NCI-H2227 (cell line): ENCODE measurements at regions not wholly inside any gene's neighbourhood (a gene's known extent, or its start where the extent isn't known, plus 50 kb on each side); places are given as distances from the start of the nearest gene placed in this dataset.
A peak's percentile ranks its signal among the peaks of the same experiment; 100 is the strongest.

Experiments used
- DNase-seq: peaks from one replicate; lab custom pipeline; 2025; ENCODE audit not compliant: unreplicated experiment; lab: John Stamatoyannopoulos, UW

GRCh38 chr9:84125046-84125445 lies 144.4 kb downstream of the RMI1 start:
- no peak for DNase-seq

GRCh38 chr9:84129529-84129928 lies 148.9 kb downstream of the RMI1 start:
- DNase-seq = no peak

- DNase-seq = peak; percentile 33
Observed at GRCh38 chr9:84136119-84136868, 155.7 kb downstream of the RMI1 start.

GRCh38 chr9:84137968-84138367 lies 157.4 kb downstream of the RMI1 start:
- no peak for DNase-seq

- DNase-seq = no peak
Observed at GRCh38 chr9:84138541-84138940, 157.9 kb downstream of the RMI1 start.

GRCh38 chr9:84139296-84140070 lies 158.9 kb downstream of the RMI1 start:
- peak; percentile 48 for DNase-seq

GRCh38 chr9:84140535-84141101 lies 160.0 kb downstream of the RMI1 start:
- DNase-seq = peak; percentile 20

GRCh38 chr9:84141741-84142370 lies 161.3 kb downstream of the RMI1 start:
- no peak for DNase-seq

- DNase-seq = no peak
Observed at GRCh38 chr9:84145031-84145430, 164.4 kb downstream of the RMI1 start.

GRCh38 chr9:84145780-84146179 lies 165.2 kb downstream of the RMI1 start:
- no peak for DNase-seq

GRCh38 chr9:84146893-84147710 lies 166.5 kb downstream of the RMI1 start:
- DNase-seq = no peak

- peak; percentile 30 for DNase-seq
Observed at GRCh38 chr9:84151236-84151635, 170.6 kb downstream of the RMI1 start.

- peak; percentile 30 for DNase-seq
Observed at GRCh38 chr9:84151640-84152039, 171.0 kb downstream of the RMI1 start.

GRCh38 chr9:84152204-84152603 lies 171.6 kb downstream of the RMI1 start:
- DNase-seq = no peak

GRCh38 chr9:84153885-84154284 lies 173.3 kb downstream of the RMI1 start:
- no peak for DNase-seq

- no peak for DNase-seq
Observed at GRCh38 chr9:84154320-84154719, 173.7 kb downstream of the RMI1 start.

- DNase-seq = peak; percentile 1
Observed at GRCh38 chr9:84163052-84163650, 177.4 kb downstream of the SLC28A3 start.

GRCh38 chr9:84166891-84167290 lies 173.7 kb downstream of the SLC28A3 start:
- no peak for DNase-seq

- no peak for DNase-seq
Observed at GRCh38 chr9:84169240-84169639, 171.3 kb downstream of the SLC28A3 start.

- DNase-seq = no peak
Observed at GRCh38 chr9:84170521-84171141, 169.9 kb downstream of the SLC28A3 start.
